Fibroblast of the aortic adventitia (primary cell): ENCODE measurements at regions not wholly inside any gene's neighbourhood (a gene's known extent, or its start where the extent isn't known, plus 50 kb on each side); places are given as distances from the start of the nearest gene placed in this dataset.

ENCODE experiments used
- DNase-seq: peaks from one replicate; pipeline ENCODE4 v3.0.0-alpha.2; 2010; ENCODE audit warnings: low read depth
- H3K4me3 ChIP-seq: 2 replicates; pipeline ENCODE4 v1.5.1; 2011; ENCODE audit warnings: low read depth, mild to moderate bottlenecking, control low read depth, low read length, moderate library complexity
- CTCF ChIP-seq: IDR thresholded peaks from 2 replicates; pipeline ENCODE4 v1.5.1; 2011; ENCODE audit warnings: mild to moderate bottlenecking, low read length, control low read depth, inconsistent platforms; ENCODE audit not compliant: insufficient read depth

DNA sequence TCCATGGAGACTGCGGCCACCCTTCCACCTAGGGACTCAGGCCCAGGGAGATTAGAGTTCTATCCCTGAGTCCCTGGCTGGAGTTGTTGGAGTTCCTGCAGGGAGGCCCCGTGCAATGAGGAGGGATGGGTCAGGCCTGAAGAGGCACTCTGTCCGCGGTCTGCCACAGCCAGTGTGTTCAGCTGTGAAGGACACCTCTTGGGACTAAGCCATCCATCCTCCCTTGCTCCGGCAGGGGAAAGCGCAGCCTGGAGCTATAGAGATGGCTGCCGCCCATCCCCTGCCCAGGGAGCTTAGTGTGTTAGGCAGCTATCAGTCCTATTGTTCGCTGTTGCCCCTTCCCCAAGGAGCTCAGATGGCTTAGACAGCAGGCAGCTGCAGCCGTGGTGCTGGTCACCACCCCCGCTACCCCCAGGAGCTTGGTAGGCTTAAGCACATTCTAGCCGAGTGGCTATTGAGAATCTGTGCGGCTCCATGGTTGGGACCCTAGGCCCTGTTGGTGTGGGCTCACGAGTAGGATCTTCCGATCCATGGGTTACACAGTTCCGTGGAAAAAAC, 141.3 kb downstream of the CYB561 start:
- no peak for TF ChIP-seq CTCF
- no peak for DNase-seq
- H3K4me3 ChIP-seq: no peak overlapping the region

DNA sequence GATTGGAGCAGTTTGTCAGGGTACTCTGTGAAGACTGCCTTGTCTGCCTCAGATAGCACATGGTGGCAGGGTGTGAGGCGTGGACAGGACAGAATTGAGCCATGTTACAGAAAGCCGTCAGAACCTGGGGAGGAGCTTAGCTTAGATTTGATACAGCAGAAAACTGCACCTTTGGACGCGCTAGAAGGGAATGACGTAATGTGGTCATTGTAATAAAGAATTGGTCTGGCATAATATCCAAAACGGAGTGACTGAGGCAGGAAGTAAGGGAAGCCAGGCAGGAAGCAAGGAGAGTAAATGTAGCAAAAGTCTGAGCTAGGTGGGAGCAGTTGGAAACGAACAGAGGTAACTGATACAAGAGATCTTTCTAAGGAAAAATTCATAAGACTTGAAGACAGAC, 140.2 kb downstream of the CYB561 start:
- H3K4me3 ChIP-seq: no peak overlapping the region
- TF ChIP-seq CTCF: no peak
- DNase-seq: no peak

DNA sequence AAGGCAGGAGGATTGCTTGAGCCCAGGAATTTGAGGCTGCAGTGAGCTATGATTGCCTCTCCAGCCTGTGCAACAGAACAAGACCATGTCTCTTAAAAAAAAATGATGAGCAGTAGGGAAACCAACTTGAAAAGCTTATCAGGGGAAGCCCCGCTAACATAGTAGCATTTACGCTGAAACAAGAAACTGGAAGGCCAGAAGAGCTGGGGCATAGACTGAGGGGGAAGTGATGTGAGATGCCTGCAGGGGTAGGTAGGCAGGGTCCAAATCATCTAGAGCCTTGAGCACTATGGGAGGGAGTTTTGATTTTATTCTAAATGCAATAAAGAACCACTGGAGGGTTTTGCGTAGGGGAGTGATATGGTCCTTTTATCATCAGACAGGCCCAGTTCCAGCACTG, 139.3 kb downstream of the CYB561 start:
- no peak for DNase-seq
- no peak overlapping the region for H3K4me3 ChIP-seq
- no peak for TF ChIP-seq CTCF

DNA sequence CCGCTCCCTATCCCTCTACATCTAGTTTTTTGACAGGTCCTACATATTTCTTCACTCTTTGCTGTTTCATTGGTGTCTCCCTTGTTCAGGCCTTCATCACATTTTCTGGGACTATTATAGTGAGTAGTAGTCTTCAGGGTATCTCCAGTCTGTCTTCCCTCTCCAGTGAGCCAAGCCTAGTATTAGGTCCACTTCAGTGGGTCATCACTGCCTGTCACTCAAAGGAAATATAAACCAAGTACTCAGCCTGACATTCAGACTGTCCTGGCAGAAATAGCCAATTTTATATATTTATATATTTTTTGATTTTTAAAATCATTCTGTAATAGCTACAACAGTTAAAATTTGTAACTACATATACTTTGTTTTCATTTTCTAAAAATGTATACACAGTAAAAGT, 137.8 kb downstream of the CYB561 start:
- DNase-seq: no peak
- no peak overlapping the region for H3K4me3 ChIP-seq
- TF ChIP-seq CTCF: no peak

DNA sequence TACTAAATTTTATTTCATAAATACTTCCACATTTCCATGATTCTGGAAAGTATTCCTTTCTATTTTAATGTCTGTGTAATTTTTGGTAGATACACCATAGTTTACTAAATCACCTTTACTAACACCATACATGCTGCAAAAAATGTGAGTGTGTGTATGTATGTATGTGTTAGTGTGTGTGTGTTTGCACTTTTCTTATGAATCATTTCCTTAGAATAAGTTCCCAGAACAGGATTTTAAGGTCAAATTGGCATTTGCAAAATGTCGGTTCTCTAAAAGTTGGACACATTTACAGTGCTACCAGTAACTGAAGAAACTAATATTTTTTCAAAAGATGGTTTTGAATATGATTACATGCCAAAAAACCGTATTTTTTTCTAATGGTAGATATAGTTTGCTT, 137.1 kb downstream of the CYB561 start:
- no peak overlapping the region for H3K4me3 ChIP-seq
- TF ChIP-seq CTCF: no peak
- peak; percentile 51 for DNase-seq

- no peak for TF ChIP-seq CTCF
- DNase-seq: no peak
- H3K4me3 ChIP-seq: no peak overlapping the region
Measured at GRCh38 chr17:63311416-63311937, 134.6 kb downstream of the CYB561 start.

DNA sequence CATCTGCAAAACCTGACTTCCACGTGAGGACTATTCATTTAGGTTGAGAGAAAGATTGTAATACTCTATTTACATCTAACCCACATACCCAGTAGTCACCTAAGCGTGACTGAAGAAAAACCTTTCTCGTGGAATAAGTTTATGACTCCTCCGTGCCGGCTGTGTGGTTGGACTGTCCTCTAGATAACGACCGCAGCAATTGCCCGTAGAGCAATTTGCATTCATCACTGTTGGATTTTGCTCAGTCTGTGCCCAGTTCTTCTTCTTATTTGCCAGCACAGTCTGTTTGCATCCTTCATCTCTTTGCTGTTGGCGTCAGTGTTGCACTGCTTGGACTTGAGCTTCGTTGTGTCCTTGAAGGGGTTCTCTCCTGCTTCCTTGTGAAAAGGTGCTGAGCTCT, 131.3 kb downstream of the CYB561 start:
- DNase-seq: no peak
- no peak for TF ChIP-seq CTCF
- no peak overlapping the region for H3K4me3 ChIP-seq
